GM18907 (cell line): ENCODE measurements at regions not wholly inside any gene's neighbourhood (a gene's known extent, or its start where the extent isn't known, plus 50 kb on each side); places are given as distances from the start of the nearest gene placed in this dataset.
"Not testable (repeated sequence)": the region's sequence is repeated elsewhere in the genome, so short reads cannot be mapped to it uniquely, and the experiment has no call there.

Experiments used
- ATAC-seq: cut with Tn5 transposase; IDR thresholded peaks from one replicate; pipeline ENCODE4 v1.9.1; 2021; ENCODE audit warnings: mild to moderate bottlenecking, moderate library complexity; ENCODE audit not compliant: unreplicated experiment

GRCh38 chr4:138860357-138860756 is 155.2 kb upstream of the NOCT start:
- ATAC-seq = not testable (repeated sequence)

GRCh38 chr4:138859254-138859653 is 156.3 kb upstream of the NOCT start:
- no peak for ATAC-seq

- no peak for ATAC-seq
Measured at GRCh38 chr4:138858419-138858818, 157.2 kb upstream of the NOCT start.

GRCh38 chr4:138857416-138857815 is 158.2 kb upstream of the NOCT start:
- ATAC-seq = no peak

- ATAC-seq = no peak
Measured at GRCh38 chr4:138852681-138853080, 162.9 kb upstream of the NOCT start.

- no peak for ATAC-seq
Measured at GRCh38 chr4:138851391-138852335, 163.9 kb upstream of the NOCT start.

GRCh38 chr4:138845664-138846063 is 169.9 kb upstream of the NOCT start:
- no peak for ATAC-seq

- no peak for ATAC-seq
Measured at GRCh38 chr4:138845054-138845453, 170.5 kb upstream of the NOCT start.

GRCh38 chr4:138843616-138844015 is 172.0 kb upstream of the NOCT start:
- ATAC-seq = no peak

GRCh38 chr4:138841343-138841742 is 174.2 kb upstream of the NOCT start:
- ATAC-seq = no peak

- ATAC-seq = no peak
Measured at GRCh38 chr4:138838251-138838650, 177.3 kb upstream of the NOCT start.

GRCh38 chr4:138835832-138836533 is 179.6 kb upstream of the NOCT start:
- ATAC-seq = peak; percentile 47

- peak; percentile 80 for ATAC-seq
Measured at GRCh38 chr4:138833974-138834373, 181.6 kb upstream of the NOCT start.

GRCh38 chr4:138832563-138832962 is 183.0 kb upstream of the NOCT start:
- ATAC-seq = peak; percentile 32

GRCh38 chr4:138831948-138832347 is 183.6 kb upstream of the NOCT start:
- ATAC-seq = no peak

GRCh38 chr4:138828926-138829325 is 186.7 kb upstream of the NOCT start:
- no peak for ATAC-seq

GRCh38 chr4:138826754-138827153 is 188.8 kb upstream of the NOCT start:
- ATAC-seq = no peak

- no peak for ATAC-seq
Measured at GRCh38 chr4:138826322-138826721, 189.3 kb upstream of the NOCT start.

- no peak for ATAC-seq
Measured at GRCh38 chr4:138821331-138821730, 194.2 kb upstream of the NOCT start.

- no peak for ATAC-seq
Measured at GRCh38 chr4:138816875-138817274, 198.7 kb upstream of the NOCT start.

GRCh38 chr4:138815811-138816210 is 199.8 kb upstream of the NOCT start:
- ATAC-seq = no peak

- no peak for ATAC-seq
Measured at GRCh38 chr4:138805736-138806135, 209.8 kb upstream of the NOCT start.
